ENCODE measurements at regions not wholly inside any gene's neighbourhood (a gene's known extent, or its start where the extent isn't known, plus 50 kb on each side); places are given as distances from the start of the nearest gene placed in this dataset.

DNA sequence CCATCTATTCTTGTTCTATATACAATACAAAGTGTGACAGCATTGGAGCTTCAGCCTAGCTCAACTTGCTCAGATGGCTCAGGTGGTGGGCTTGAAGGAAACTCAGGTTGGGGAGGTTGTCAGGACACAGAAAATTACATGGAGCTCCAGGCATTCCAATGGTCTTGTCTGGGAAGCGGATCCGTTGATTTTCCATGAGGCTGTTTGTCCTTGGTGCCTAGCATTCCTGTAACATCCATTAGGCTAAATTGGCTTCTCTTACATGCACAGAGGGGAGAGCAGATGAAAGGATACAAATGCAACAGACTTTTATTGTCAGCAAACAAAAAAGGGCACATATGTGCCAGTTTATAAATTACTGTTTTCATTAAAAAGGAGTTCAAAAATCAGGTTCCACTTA is 75.5 kb upstream of the OTX2 start:
- dilution Hi-C loops (cut with MboI; ENCODE audit: extremely low pct_ligation_motif_present, low sequenced_read_pairs): no loop called here
- Histone ChIP-seq H3K27ac (ENCODE audit: insufficient read depth, low read depth, low read length) (no peak overlapping the region), H3K9ac (replicated peaks; ENCODE audit: extremely low read depth, insufficient read depth, low read length) (no peak overlapping the region), H3K4me1 (ENCODE audit: control insufficient read depth, extremely low read depth, insufficient read depth, low read length) (no peaks in the 10 kb centered on the region), H3K27me3 (ENCODE audit: control insufficient read depth in 2 of 2, insufficient read depth in 2 of 2, low read length in 2 of 2) (peaks cover 0 to 2% of the 10 kb centered on the region in 2 experiments), H3K9me1 (replicated peaks; ENCODE audit: control insufficient read depth, extremely low read depth, insufficient read depth, low read length) (no peaks in the 10 kb centered on the region), H3K9me3 (replicated peaks; ENCODE audit: control insufficient read depth, insufficient read depth, low read length) (no peaks in the 10 kb centered on the region), H3K79me2 (ENCODE audit: control insufficient read depth, insufficient read depth, low read length) (no peaks in the 10 kb centered on the region), H3K4me2 (ENCODE audit: insufficient read depth, low read length) (no peak overlapping the region), H2AFZ (ENCODE audit: low read depth, low read length) (no peak overlapping the region), H3K36me3 (ENCODE audit: control insufficient read depth in 2 of 2, extremely low read depth in 1 of 2, insufficient read depth in 2 of 2, low read length in 2 of 2) (no peaks in the 10 kb centered on the region), H3K4me3 (replicated peaks in 1 of 3; ENCODE audit: insufficient read depth in 1 of 3, low read depth in 1 of 3, low read length in 3 of 3) (no peak overlapping the region), H4K20me1 (replicated peaks; ENCODE audit: control insufficient read depth, extremely low read depth, insufficient read depth, low read length) (no peaks in the 10 kb centered on the region)
- CTCF ChIA-PET: no interaction called here
- no peak for DNase-seq (ENCODE audit: low read depth, low spot score)
- no TSS peak for BruUV-seq (replicated peaks)
- intact Hi-C loops (cut with micrococcal nuclease): no loop called here
- POLR2A ChIA-PET: interaction anchor here (0.6 kb wide), 1 partner anchor 35 kb away, joined by 3 read pairs; no protein-coding TSS in a partner anchor
- FAIRE-seq: no peak
- TF ChIP-seq MYC (IDR thresholded peaks at IDR 0.05; ENCODE audit: low read depth, low read length) (no peak), POLR2A (IDR thresholded peaks at IDR 0.05; ENCODE audit: low read depth, low read length) (no peak)
- TF ChIP-seq, protein P1, sequence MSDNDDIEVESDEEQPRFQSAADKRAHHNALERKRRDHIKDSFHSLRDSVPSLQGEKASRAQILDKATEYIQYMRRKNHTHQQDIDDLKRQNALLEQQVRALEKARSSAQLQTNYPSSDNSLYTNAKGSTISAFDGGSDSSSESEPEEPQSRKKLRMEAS (IDR thresholded peaks at IDR 0.05; ENCODE audit: insufficient read depth, insufficient read length): no peak

GRCh38 chr14:56884617-56885016 is 74.3 kb upstream of the OTX2 start:
- no peak overlapping the region for H3K9ac ChIP-seq (replicated peaks; ENCODE audit: extremely low read depth, insufficient read depth, low read length)
- intact Hi-C loops (cut with micrococcal nuclease) (no loop called here), dilution Hi-C loops (cut with MboI; ENCODE audit: extremely low pct_ligation_motif_present, low sequenced_read_pairs) (no loop called here)
- H4K20me1 ChIP-seq (replicated peaks; ENCODE audit: control insufficient read depth, extremely low read depth, insufficient read depth, low read length): no peaks in the 10 kb centered on the region
- POLR2A ChIA-PET: no interaction called here
- no peaks in the 10 kb centered on the region for H3K9me3 ChIP-seq (replicated peaks; ENCODE audit: control insufficient read depth, insufficient read depth, low read length)
- H3K27ac ChIP-seq (ENCODE audit: insufficient read depth, low read depth, low read length): no peak overlapping the region
- H3K4me1 ChIP-seq (ENCODE audit: control insufficient read depth, extremely low read depth, insufficient read depth, low read length): no peaks in the 10 kb centered on the region
- no peaks in the 10 kb centered on the region for H3K36me3 ChIP-seq (ENCODE audit: control insufficient read depth in 2 of 2, extremely low read depth in 1 of 2, insufficient read depth in 2 of 2, low read length in 2 of 2)
- no peak overlapping the region for H3K4me3 ChIP-seq (replicated peaks in 1 of 3; ENCODE audit: insufficient read depth in 1 of 3, low read depth in 1 of 3, low read length in 3 of 3)
- no peak overlapping the region for H3K4me2 ChIP-seq (ENCODE audit: insufficient read depth, low read length)
- H3K9me1 ChIP-seq (replicated peaks; ENCODE audit: control insufficient read depth, extremely low read depth, insufficient read depth, low read length): no peaks in the 10 kb centered on the region
- H2AFZ ChIP-seq (ENCODE audit: low read depth, low read length): no peak overlapping the region
- TF ChIP-seq, protein P2, sequence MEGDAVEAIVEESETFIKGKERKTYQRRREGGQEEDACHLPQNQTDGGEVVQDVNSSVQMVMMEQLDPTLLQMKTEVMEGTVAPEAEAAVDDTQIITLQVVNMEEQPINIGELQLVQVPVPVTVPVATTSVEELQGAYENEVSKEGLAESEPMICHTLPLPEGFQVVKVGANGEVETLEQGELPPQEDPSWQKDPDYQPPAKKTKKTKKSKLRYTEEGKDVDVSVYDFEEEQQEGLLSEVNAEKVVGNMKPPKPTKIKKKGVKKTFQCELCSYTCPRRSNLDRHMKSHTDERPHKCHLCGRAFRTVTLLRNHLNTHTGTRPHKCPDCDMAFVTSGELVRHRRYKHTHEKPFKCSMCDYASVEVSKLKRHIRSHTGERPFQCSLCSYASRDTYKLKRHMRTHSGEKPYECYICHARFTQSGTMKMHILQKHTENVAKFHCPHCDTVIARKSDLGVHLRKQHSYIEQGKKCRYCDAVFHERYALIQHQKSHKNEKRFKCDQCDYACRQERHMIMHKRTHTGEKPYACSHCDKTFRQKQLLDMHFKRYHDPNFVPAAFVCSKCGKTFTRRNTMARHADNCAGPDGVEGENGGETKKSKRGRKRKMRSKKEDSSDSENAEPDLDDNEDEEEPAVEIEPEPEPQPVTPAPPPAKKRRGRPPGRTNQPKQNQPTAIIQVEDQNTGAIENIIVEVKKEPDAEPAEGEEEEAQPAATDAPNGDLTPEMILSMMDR (IDR thresholded peaks at IDR 0.05; ENCODE audit: extremely low read depth in 1 of 2, insufficient read depth in 1 of 2, low read depth in 1 of 2, low read length in 2 of 2): no peak
- TF ChIP-seq POLR2AphosphoS5 (IDR thresholded peaks at IDR 0.05; ENCODE audit: insufficient read depth, low read depth, low read length) (no peak), GATA2 (IDR thresholded peaks at IDR 0.05; ENCODE audit: insufficient read depth, insufficient read length, low read depth, low read length) (no peak), MYC (IDR thresholded peaks at IDR 0.05; ENCODE audit: low read depth, low read length) (no peak), EZH2 (IDR thresholded peaks at IDR 0.05; ENCODE audit: borderline replicate concordance, low read depth, low read length, severe bottlenecking) (no peak), FOS (IDR thresholded peaks at IDR 0.05; ENCODE audit: borderline replicate concordance, insufficient read depth, low read length) (no peak), POLR2A (IDR thresholded peaks at IDR 0.05; ENCODE audit: low read depth, low read length) (no peak), JUN (IDR thresholded peaks at IDR 0.05; ENCODE audit: borderline replicate concordance, insufficient read depth, insufficient read length, low read depth) (no peak)
- TF ChIP-seq, protein P1 (IDR thresholded peaks at IDR 0.05; ENCODE audit: insufficient read depth, insufficient read length): no peak
- no peaks in the 10 kb centered on the region for H3K79me2 ChIP-seq (ENCODE audit: control insufficient read depth, insufficient read depth, low read length)
- CTCF ChIA-PET: interaction anchor here (0.5 kb wide), 1 partner anchor 255 kb away, joined by 3 read pairs; no protein-coding TSS in a partner anchor
- no TSS peak for BruUV-seq (replicated peaks)
- no peak for FAIRE-seq
- DNase-seq (ENCODE audit: low read depth, low spot score): no peak
- H3K27me3 ChIP-seq (ENCODE audit: control insufficient read depth in 2 of 2, insufficient read depth in 2 of 2, low read length in 2 of 2): peaks cover 0 to 2% of the 10 kb centered on the region in 2 experiments
